ENCODE measurements at regions not wholly inside any gene's neighbourhood (a gene's known extent, or its start where the extent isn't known, plus 50 kb on each side); places are given as distances from the start of the nearest gene placed in this dataset.

DNA sequence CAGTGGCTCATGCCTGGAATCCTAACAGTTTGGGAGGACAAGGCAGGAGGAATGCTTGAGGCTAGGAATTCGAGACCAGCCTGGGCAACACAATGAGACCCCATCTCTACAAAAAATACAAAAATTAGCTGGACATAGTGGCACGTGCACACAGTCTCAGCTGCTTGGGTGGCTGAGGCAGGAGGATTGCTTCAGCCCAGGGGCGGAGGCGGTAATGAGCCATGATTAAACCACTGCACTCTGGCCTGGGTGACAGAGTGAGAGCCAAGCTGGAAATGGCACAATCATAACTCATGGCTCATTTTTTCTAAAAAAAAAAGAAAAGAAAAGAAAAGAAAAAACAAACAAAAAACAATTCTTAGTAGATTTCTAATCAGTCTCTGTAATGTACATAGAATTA lies 446.2 kb downstream of the ELAVL2 start:
- Histone ChIP-seq H3K4me1 (ENCODE audit: insufficient read depth, low read length, poor library complexity, severe bottlenecking) (no peaks in the 10 kb centered on the region), H3K9me3 (ENCODE audit: low read length) (no peaks in the 10 kb centered on the region), H3K36me3 (ENCODE audit: insufficient read depth, low read length) (no peaks in the 10 kb centered on the region), H3K4me3 (ENCODE audit: low read depth, low read length, poor library complexity, severe bottlenecking) (no peak overlapping the region), H3K4me2 (ENCODE audit: low read length) (no peak overlapping the region), H3K27ac (ENCODE audit: low read depth, low read length, poor library complexity, severe bottlenecking) (no peak overlapping the region), H4K20me1 (ENCODE audit: insufficient read depth, low read length) (no peaks in the 10 kb centered on the region), H2AFZ (ENCODE audit: low read length) (no peak overlapping the region), H3K79me2 (ENCODE audit: insufficient read depth, low read depth, low read length) (no peaks in the 10 kb centered on the region), H3K9me2 (ENCODE audit: insufficient read depth, low read length) (no peaks in the 10 kb centered on the region)
- TF ChIP-seq EZH2phosphoT487 (IDR thresholded peaks at IDR 0.05; ENCODE audit: borderline replicate concordance, low read depth, low read length): no peak
- TF ChIP-seq, protein P1, sequence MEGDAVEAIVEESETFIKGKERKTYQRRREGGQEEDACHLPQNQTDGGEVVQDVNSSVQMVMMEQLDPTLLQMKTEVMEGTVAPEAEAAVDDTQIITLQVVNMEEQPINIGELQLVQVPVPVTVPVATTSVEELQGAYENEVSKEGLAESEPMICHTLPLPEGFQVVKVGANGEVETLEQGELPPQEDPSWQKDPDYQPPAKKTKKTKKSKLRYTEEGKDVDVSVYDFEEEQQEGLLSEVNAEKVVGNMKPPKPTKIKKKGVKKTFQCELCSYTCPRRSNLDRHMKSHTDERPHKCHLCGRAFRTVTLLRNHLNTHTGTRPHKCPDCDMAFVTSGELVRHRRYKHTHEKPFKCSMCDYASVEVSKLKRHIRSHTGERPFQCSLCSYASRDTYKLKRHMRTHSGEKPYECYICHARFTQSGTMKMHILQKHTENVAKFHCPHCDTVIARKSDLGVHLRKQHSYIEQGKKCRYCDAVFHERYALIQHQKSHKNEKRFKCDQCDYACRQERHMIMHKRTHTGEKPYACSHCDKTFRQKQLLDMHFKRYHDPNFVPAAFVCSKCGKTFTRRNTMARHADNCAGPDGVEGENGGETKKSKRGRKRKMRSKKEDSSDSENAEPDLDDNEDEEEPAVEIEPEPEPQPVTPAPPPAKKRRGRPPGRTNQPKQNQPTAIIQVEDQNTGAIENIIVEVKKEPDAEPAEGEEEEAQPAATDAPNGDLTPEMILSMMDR (conservative IDR thresholded peaks at IDR 0.05; ENCODE audit: low read length): no peak
- intact Hi-C loops (cut with micrococcal nuclease; ENCODE audit: unreplicated experiment): no loop called here
- ChIA-PET POLR2A (no interaction called here), CTCF (ENCODE audit: unreplicated experiment) (no interaction called here)
- BruUV-seq (replicated peaks): no TSS peak
- no peak for DNase-seq (ENCODE audit: low spot score)

DNA sequence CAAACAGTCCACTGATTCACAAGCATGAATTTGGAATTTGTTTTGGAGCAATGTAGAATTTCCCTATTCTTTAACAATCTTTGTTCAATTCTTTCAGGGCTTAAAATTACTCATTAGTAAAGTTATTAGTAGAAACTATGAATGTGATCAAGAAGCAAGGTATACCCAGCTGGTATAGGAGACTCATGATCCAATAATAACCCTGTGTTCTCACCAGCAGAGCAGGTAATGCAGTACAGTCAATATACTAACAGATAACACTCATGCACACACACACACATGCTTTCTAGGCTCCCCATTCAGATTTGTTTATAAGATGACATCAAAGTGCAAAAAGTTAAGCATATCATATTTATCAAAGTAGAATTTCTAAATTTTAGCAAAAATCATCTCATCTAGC lies 445.2 kb downstream of the ELAVL2 start:
- Histone ChIP-seq H3K9me3 (ENCODE audit: low read length) (no peaks in the 10 kb centered on the region), H3K4me1 (ENCODE audit: insufficient read depth, low read length, poor library complexity, severe bottlenecking) (no peaks in the 10 kb centered on the region), H3K27ac (ENCODE audit: low read depth, low read length, poor library complexity, severe bottlenecking) (no peak overlapping the region), H3K4me2 (ENCODE audit: low read length) (no peak overlapping the region), H3K79me2 (ENCODE audit: insufficient read depth, low read depth, low read length) (no peaks in the 10 kb centered on the region), H3K9me2 (ENCODE audit: insufficient read depth, low read length) (no peaks in the 10 kb centered on the region), H4K20me1 (ENCODE audit: insufficient read depth, low read length) (no peaks in the 10 kb centered on the region), H3K36me3 (ENCODE audit: insufficient read depth, low read length) (no peaks in the 10 kb centered on the region), H2AFZ (ENCODE audit: low read length) (no peak overlapping the region), H3K4me3 (ENCODE audit: low read depth, low read length, poor library complexity, severe bottlenecking) (no peak overlapping the region)
- intact Hi-C loops (cut with micrococcal nuclease; ENCODE audit: unreplicated experiment): no loop called here
- no TSS peak for BruUV-seq (replicated peaks)
- no peak for DNase-seq (ENCODE audit: low spot score)
- TF ChIP-seq, protein P1 (conservative IDR thresholded peaks at IDR 0.05; ENCODE audit: low read length): no peak
- TF ChIP-seq EZH2phosphoT487 (IDR thresholded peaks at IDR 0.05; ENCODE audit: borderline replicate concordance, low read depth, low read length): no peak
- POLR2A ChIA-PET: no interaction called here
- CTCF ChIA-PET (ENCODE audit: unreplicated experiment): no interaction called here

DNA sequence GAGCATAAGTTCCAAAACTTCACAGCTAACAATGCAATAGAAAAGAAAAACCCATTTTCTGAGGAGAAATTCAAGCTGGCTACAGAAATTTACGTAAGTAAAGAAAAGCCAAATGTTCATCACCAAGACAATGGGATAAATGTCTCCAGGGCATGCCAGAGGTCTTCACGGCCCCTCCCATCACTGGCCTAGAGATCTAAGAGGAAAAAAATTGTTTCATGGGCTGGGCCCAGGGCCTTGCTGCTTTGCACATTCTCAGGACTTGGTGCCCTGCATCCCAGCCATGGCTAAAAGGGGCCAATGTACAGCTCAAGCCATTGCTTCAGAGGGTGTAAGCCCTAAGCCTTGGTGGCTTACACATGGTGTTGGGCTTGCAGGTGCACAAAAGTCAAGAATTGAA lies 443.6 kb downstream of the ELAVL2 start:
- Histone ChIP-seq H3K4me2 (ENCODE audit: low read length) (no peak overlapping the region), H3K4me3 (ENCODE audit: low read depth, low read length, poor library complexity, severe bottlenecking) (no peak overlapping the region), H3K36me3 (ENCODE audit: insufficient read depth, low read length) (no peaks in the 10 kb centered on the region), H3K79me2 (ENCODE audit: insufficient read depth, low read depth, low read length) (no peaks in the 10 kb centered on the region), H3K9me2 (ENCODE audit: insufficient read depth, low read length) (no peaks in the 10 kb centered on the region), H3K9me3 (ENCODE audit: low read length) (no peaks in the 10 kb centered on the region), H2AFZ (ENCODE audit: low read length) (no peak overlapping the region), H3K4me1 (ENCODE audit: insufficient read depth, low read length, poor library complexity, severe bottlenecking) (no peaks in the 10 kb centered on the region), H3K27ac (ENCODE audit: low read depth, low read length, poor library complexity, severe bottlenecking) (no peak overlapping the region), H4K20me1 (ENCODE audit: insufficient read depth, low read length) (no peaks in the 10 kb centered on the region)
- DNase-seq (ENCODE audit: low spot score): no peak
- TF ChIP-seq, protein P1 (conservative IDR thresholded peaks at IDR 0.05; ENCODE audit: low read length): no peak
- TF ChIP-seq EZH2phosphoT487 (IDR thresholded peaks at IDR 0.05; ENCODE audit: borderline replicate concordance, low read depth, low read length): no peak
- CTCF ChIA-PET (ENCODE audit: unreplicated experiment): no interaction called here
- intact Hi-C loops (cut with micrococcal nuclease; ENCODE audit: unreplicated experiment): no loop called here
- POLR2A ChIA-PET: no interaction called here
- BruUV-seq (replicated peaks): no TSS peak

All from OCI-LY7 (cell line).